HG02642 (cell line): ENCODE measurements at regions not wholly inside any gene's neighbourhood (a gene's known extent, or its start where the extent isn't known, plus 50 kb on each side); places are given as distances from the start of the nearest gene placed in this dataset.
"Not testable (repeated sequence)": the region's sequence is repeated elsewhere in the genome, so short reads cannot be mapped to it uniquely, and the experiment has no call there.

Experiments
- ATAC-seq: cut with Tn5 transposase; IDR thresholded peaks from one replicate; pipeline ENCODE4 v1.9.1; 2021; ENCODE audit warnings: mild to moderate bottlenecking; ENCODE audit not compliant: unreplicated experiment, poor library complexity

GRCh38 chr16:65728167-65728566 lies 606.3 kb upstream of the CDH11 start:
- ATAC-seq, result no peak

GRCh38 chr16:65727534-65728137 lies 605.8 kb upstream of the CDH11 start:
- no peak for ATAC-seq

DNA sequence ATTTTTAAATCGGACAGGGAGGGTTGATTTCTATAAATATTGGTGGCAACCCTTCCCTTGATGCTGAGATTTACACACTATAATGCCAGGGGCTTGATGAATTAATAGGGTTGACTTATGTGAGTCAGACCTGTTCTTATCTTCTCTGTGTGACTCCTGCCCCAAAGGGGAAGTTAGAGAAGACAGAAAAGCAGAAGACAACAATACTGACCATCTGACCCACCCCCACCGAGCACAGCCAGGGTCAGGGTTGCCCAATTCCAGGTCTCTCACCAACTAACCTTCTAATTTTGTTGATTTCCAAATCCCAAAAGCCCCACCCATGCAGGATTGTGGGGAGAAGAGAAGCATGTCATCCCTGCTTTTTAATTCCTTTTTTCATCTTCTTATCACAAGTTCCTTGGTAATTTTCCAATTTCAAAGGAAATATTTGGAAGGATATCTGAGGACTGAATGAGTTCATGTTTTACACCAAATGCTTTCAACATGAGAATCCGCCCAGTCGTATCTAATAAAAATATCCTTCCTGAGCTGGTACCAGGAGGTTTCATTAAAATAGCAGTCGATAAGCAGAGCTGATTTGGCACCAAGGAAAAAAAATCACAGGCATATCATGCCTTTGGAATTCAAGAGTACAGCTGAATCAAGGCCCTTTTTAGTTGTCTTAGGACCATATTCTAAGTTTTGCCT lies 603.4 kb upstream of the CDH11 start:
- no peak for ATAC-seq

GRCh38 chr16:65722429-65722828 lies 600.6 kb upstream of the CDH11 start:
- ATAC-seq, result no peak

DNA sequence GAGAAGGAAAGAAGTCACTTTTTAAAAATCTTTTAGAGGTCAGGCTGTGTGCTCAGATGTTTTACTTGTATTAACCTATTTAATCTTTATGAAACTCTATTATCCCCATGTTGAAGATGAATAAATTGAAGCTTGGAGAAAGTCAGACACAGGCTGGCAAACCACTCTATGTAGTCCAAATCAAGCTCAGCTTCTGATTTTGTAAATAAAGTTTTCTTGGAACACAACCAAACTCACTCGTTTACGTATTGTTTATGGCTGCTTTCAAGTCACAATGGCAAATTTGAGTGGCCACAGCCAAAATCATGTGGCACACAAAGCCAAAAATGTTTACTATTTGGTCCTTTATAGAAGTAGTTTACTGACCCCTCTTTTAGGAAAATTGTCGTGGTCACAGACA lies 596.0 kb upstream of the CDH11 start:
- no peak for ATAC-seq

- no peak for ATAC-seq
These were observed 595.2 kb upstream of the CDH11 start for GRCh38 chr16:65716737-65717700.

DNA sequence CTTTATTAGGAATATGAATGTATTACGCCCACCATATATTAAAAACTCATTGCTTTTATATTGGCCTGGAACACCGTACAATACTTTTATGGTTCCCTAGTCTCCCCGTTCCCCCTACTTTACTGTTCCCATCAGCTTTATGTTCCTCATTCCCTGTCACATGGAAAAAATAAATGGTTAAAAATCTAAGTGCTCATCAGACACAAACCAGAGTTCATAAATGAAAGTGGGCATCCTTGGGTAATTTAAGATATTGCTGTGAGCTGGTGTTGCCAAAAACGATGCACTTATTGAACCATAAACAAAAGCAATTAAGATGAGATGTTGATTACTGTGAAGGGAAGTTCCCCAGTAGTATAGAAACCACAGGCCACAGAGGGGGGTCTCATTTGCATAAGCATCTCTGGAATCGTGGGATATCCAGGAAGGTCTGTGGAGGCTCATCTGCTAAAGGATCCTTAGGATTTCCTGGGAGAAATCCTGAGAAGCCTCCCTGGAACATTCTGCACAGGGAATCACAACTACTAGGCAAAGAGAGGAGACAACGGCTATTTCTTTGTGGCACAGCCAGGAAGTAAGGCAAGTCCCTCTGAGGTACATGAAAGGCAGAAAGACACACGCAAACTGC lies 591.4 kb upstream of the CDH11 start:
- ATAC-seq, result no peak

DNA sequence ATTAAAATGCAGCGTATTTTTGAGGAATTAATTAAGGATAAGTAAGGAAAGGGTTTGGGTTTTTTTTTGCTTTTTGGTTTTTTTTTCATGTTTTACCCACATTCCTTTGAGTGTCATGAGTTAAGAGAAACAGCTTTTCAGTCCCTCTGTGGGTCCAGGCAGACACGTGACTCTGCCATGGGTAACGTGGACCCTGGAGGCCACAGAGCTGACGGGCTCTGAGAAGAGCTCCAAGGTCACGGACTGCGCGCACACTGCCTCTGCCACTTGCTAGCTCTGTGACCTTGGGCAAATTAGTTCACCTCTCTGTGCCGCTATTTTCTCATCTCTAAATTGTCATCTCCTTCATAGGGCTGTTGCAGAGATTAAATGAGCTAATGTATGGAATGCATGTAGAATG lies 588.2 kb upstream of the CDH11 start:
- ATAC-seq, result no peak

DNA sequence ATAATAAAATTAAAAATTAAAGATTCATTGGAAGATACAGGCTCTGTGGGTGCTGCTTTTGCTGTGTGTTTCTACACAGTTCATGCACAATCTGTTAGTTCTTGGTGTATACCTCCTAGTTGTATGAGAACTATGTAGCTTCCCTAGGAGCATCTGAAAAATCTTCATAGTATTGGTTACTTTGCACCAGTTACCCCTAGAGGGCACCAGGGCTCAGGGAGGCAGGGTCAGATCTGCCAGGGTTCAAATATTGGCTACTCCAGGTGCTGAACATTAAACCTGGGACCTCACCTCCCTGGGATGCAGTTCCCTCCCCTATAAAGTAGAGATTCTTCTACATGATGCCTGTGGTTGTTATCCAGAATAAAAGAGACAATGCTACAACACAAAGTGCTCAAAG lies 583.0 kb upstream of the CDH11 start:
- no peak for ATAC-seq

GRCh38 chr16:65702707-65703402 lies 581.0 kb upstream of the CDH11 start:
- ATAC-seq, result no peak

GRCh38 chr16:65700596-65700995 lies 578.7 kb upstream of the CDH11 start:
- no peak for ATAC-seq

- ATAC-seq, result no peak
These were observed 577.0 kb upstream of the CDH11 start for GRCh38 chr16:65698791-65699321.

GRCh38 chr16:65697521-65697920 lies 575.7 kb upstream of the CDH11 start:
- ATAC-seq, result no peak

DNA sequence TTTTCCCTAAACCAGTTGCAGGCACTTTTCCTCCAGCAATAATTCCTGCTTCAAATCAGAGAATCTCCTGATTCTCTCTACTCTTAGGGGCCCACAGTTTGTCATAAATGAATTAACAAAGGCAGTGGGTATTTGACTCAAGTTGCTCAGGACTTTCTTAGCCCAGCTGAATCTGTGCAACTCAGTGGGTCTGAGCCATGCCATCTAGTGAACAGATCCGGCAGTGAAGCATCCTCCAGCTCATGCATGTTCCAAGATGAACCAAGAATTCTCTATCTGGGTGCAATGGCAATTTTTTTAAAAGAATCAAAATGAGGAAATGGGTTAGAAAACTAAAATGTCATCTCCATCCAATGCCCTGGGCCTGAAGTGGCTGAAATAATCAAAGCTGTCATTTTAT lies 575.2 kb upstream of the CDH11 start:
- no peak for ATAC-seq

DNA sequence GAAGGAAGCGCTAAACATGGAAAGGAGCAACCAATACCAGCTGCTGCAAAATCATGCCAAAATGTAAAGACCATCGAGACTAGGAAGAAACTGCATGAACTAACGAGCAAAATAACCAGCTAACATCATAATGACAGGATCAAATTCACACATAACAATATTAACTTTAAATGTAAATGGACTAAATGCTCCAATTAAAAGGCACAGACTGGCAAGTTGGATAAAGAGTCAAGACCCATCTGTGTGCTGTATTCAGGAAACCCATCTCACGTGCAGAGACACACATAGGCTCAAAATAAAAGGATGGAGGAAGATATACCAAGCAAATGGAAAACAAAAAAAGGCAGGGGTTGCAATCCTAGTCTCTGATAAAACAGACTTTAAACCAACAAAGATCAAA lies 570.0 kb upstream of the CDH11 start:
- not testable (repeated sequence) for ATAC-seq

DNA sequence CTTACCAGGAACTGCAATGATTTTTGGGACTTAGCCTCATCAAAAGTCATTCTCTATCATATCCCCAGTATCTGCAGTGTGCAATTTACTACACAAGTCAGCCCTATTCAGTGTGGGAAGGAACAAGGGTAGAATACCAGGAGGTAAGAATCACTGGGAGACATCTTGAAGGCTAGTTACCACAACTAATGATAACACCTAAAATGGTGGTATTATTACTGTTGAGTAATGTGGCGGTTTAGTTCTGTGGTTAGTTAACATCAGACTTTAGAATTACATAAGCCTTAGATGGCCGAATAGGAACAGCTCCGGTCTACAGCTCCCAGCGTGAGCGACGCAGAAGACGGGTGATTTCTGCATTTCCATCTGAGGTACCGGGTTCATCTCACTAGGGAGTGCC lies 567.9 kb upstream of the CDH11 start:
- ATAC-seq, result no peak

DNA sequence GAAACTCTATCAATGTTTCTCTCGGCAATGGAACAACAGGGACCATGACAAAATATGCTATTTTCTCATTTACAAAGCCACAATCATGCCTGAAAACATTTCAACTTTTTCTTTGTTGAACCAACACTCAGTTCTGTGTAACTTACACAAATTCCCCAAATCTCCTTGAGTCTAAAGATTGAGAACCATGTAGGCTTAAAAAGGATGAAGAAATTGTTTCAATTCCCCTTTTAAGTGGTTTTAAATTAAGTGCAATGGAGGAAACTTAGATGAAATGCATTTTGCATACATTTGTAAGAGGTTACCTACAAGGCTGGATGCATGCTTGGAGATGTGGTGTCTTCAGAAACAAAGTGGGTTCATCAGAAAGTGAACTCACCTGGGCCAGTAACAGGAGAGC lies 566.4 kb upstream of the CDH11 start:
- no peak for ATAC-seq

- no peak for ATAC-seq
These were observed 562.4 kb upstream of the CDH11 start for GRCh38 chr16:65684230-65684629.

DNA sequence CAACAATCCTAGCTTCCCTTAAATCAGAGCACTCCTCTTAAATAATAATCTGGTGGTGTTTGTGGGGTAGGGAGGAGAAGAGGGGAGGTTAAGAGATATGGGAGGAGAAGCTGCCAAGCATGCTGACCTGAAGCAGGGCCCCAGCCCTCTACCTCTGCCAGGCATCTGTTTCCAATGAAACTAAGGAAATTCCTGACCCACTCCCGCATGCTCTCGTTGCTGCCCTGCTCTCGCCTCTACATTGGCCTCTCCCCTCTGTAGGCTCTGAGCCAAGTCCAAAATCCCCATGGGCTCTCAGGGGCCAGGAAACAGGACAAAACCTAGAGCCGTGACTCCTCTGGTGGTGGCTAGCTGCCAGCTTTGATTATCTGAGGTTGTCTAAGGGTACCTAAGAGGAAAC lies 559.5 kb upstream of the CDH11 start:
- no peak for ATAC-seq

DNA sequence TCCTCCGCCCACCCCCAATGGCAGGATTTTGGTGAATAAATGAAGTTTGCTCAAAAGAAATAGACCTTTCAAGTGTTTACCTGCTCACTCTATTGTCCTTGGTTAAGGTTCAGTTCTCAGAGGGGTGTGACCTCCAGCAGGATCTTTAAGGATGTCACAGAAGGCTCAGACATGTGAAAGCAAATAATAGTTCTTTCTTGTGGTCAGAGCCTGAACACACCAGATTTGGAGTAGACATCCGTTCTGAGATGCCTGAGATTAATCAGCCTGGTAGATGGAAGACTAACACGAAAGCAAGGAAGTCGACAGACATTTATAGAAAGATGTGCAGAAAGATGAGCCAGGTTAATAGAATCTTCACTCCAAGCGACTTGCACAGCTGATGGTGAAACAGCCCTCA lies 557.9 kb upstream of the CDH11 start:
- no peak for ATAC-seq
